GM12874 (cell line): ENCODE measurements at regions not wholly inside any gene's neighbourhood (a gene's known extent, or its start where the extent isn't known, plus 50 kb on each side); places are given as distances from the start of the nearest gene placed in this dataset.

Experiments
- CTCF ChIP-seq: IDR thresholded peaks from 2 replicates; pipeline ENCODE4 v1.5.1; 2011; ENCODE audit warnings: low read depth, mild to moderate bottlenecking, control low read depth, low read length, moderate library complexity; ENCODE audit not compliant: insufficient read depth

GRCh38 chr3:148266341-148266740, 431.4 kb upstream of the AGTR1 start:
- no peak for TF ChIP-seq CTCF

DNA sequence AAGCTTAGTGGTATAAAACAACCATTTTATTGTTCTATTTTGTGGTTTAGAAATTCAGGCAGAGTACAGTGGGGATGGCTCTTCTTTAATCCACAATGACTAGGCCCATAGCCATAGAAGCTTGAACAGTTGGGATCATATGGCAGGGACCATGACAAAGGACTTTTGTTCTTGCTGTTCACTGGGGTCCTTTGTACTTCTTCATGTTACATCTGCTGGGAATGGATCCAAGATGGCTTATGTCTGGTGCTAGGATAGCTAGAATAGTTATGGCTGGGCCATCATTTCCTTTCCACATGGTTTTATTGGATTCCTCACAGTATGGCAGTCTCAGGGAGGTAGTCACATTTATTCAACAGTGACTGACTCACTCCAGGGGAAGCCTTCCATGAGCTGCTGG, 427.9 kb upstream of the AGTR1 start:
- no peak for TF ChIP-seq CTCF

GRCh38 chr3:148280623-148281242, 417.0 kb upstream of the AGTR1 start:
- TF ChIP-seq CTCF, result no peak

DNA sequence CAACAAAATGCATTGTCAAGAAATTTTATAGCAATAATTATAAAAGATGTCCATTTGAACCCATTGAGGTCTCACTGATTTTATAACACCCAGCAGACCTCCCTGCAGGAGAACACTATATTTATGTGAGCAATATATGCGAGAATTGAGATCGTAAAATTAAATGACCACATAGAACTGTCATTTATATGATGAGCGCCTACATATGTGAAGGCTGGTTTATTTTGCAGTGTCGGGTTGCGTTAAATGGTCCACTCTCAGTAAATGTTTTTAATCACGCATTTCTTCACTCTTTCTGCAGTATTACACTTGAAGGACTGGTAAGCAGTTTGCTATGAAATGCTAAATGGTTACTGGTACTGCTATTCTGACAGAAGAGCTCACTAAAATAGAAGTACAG, 408.5 kb upstream of the AGTR1 start:
- no peak for TF ChIP-seq CTCF

- no peak for TF ChIP-seq CTCF
Observed at GRCh38 chr3:148297013-148297412, 400.7 kb upstream of the AGTR1 start.

DNA sequence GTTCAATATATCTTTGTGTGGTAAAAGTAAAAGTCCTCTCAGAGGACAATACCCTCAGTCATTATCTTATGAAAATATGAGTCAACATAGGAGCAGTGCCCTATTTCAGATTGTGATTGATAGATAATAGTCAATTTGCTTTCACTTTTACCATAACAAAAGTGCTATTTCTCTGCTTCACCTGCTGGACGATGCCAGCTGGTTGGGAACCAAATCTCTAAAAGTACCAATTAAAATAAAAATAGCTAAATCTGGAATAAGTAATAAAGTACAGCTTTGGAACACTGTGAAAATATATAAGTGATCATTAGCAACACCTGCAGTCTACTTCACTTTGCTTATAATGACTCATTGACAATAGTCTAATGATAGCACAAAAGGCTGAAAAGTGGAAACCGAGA, 390.3 kb upstream of the AGTR1 start:
- no peak for TF ChIP-seq CTCF

- TF ChIP-seq CTCF, result peak; percentile 54
Observed at GRCh38 chr3:148309390-148310035, 388.2 kb upstream of the AGTR1 start.
